Central memory CD4-positive, alpha-beta T cell (primary cell): ENCODE measurements at regions not wholly inside any gene's neighbourhood (a gene's known extent, or its start where the extent isn't known, plus 50 kb on each side); places are given as distances from the start of the nearest gene placed in this dataset.

Source experiments
- DNase-seq: peaks from one replicate; pipeline ENCODE4 v3.0.0; 2022

GRCh38 chr17:70230850-70231640, 61.7 kb downstream of the KCNJ2 start:
- DNase-seq = no peak

DNA sequence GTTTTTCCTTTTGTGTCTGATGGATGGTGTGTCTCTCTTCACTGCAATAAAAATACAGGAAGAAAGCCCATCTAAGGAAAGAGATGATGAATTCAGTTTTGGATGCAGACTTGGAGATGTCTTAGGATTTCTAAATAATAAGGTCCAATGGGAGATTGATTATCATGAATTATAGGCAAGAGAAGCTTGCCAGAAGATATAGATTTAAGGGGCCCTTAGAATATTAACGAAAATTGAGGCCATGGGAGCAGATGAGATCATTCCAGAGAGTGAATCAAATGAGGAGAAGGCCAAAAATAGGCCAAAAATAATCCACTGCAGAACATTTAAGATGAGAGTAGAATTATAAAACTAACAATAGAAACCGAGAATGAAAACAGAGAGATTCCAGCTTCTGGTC, 63.1 kb downstream of the KCNJ2 start:
- no peak for DNase-seq

DNA sequence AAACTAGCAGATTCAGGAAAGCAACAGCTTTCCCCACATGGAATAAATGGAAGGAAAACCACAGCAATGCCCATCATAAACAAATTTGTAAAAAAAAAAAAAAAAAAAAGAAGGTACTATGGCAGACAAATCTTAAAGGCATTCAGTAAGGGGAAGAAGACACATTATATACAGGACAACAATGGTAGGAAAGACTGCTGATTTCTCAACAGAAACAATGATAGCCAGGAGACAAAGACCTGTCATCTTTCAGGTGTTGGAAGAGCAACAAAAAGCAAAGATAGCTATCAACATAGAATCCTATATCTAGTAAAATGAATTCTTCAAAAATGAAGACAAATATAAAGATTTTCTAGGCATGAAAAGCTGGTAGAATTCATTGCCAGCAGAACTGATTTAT, 65.9 kb downstream of the KCNJ2 start:
- no peak for DNase-seq

GRCh38 chr17:70238228-70238627, 68.9 kb downstream of the KCNJ2 start:
- DNase-seq = no peak

- no peak for DNase-seq
Observed at GRCh38 chr17:70238646-70239045, 69.3 kb downstream of the KCNJ2 start.

DNA sequence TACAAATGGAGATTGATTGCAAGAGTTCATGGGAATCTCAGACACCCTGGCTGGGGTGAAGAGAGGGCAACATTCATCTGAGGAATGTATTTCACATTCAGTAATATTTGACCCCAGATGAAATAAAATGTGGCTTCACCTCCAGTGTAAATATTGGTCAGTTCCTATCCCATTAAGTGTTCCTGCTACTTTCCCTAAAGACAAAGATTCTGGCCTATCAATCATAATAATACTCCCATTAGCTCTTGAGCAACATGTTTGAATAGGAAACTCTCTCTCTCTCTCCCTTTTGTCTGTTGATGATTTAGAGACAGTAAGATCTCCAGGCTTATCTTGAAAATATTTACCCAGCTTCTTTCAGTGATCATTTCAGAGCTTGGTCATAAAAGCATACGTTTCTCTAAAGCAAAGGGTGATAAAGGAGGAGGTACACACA, 70.1 kb downstream of the KCNJ2 start:
- DNase-seq = no peak

DNA sequence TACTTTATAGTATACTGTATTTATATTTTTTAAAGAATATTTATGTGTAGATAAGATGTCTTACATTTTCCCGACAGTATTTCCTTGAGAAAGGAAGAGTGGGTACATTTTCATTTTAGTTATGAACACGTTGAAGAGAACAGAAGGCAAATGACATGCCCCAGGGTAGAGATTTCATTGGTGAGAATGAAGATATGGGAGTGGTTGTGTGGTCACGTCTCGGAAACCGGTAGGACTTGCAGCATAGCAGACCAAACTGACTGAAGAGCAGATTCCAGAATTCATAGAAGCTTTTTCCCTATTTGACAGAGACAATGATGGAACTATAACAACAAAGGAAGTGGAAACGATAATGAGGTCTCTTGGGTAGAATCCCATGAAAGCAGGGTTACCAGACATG, 71.7 kb downstream of the KCNJ2 start:
- no peak for DNase-seq

GRCh38 chr17:70242781-70243437, 73.6 kb downstream of the KCNJ2 start:
- no peak for DNase-seq

DNA sequence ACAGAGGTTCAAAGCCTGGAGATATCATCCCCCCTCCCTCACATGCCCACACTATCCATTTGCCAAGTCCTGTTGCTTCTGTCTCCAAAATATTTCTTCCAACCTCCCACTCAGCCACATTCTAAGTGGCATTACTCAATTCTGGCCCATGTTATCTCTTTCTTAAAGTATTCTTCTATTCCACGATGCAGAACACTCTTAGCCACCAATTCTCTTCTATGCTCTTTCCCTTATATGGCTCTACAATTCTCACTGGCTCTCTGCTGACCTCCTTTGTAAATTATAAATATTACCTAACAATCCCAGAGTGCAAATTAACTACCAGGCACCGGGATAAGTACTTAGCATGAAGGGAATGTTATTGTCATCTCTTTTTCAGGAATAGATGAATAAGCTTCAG, 82.4 kb downstream of the KCNJ2 start:
- DNase-seq = no peak

DNA sequence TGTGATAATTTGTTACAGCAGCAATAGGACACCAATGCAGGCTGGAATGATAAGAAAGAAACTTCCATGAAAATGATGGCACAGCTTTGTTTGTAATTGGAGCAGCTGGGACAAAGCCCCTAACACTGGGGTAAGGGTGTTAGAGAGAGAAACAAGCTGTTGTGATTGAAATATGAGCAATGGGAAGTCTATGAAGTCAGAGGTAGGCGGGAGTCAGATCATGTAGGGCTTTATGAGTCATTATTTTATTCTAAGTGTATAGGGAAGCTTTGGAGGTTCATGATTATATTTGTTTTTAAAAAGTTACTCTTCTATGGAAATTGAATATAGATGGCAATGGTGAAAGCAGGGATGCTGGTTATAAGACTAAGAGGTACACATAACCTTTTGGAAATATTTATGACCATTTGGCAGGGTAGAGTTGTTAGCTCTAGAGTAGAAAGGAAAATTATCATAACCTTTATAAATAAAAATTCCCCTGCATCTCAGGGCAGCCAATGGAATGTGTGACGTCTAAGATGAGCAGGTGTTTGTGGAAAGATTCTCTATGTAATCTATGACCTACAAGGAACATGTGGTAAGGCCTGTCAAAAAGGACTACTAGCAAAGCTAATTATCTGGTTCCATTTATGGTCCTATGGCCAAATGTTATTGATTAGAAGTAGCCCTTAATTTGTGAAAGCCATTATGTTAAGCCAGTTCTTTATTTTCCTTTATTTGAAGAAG, 85.6 kb downstream of the KCNJ2 start:
- no peak for DNase-seq

GRCh38 chr17:70256751-70257150, 87.4 kb downstream of the KCNJ2 start:
- no peak for DNase-seq

DNA sequence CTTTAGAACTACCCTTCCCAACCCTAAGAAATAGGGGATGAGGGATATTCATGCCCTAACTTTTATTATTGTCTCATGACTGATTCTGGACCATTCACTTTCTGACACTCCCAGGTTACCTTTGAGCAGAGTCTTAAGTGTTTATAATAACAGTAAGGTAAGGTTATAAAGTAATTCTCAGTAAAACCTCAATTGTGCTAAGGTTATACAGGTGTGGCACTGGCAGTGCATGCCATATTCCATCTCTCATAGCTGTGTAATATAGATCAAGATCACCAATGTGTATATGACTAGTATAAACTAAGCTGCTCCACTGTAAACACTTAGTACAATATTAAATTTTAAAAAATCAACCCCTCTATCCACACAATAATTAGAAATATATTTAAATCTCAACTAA, 89.1 kb downstream of the KCNJ2 start:
- DNase-seq = no peak

DNA sequence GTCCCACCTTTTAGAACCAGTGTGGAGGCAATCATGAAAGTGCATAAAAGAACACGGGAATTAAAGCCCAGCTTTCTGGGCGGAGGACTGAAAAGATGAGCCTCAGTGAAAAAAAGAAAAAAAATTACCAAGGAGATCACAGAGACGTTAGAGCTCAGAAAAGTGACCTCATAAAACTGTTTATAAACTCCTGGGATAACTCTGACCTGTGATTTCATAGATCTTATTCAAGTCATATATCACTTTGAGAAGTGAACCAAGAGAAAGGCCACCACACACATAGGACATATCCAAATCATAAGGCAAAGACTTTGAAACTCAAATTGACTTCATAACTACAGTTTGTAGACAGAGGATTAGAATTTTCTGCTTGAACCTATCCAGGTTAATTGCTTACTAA, 90.1 kb downstream of the KCNJ2 start:
- DNase-seq = no peak

DNA sequence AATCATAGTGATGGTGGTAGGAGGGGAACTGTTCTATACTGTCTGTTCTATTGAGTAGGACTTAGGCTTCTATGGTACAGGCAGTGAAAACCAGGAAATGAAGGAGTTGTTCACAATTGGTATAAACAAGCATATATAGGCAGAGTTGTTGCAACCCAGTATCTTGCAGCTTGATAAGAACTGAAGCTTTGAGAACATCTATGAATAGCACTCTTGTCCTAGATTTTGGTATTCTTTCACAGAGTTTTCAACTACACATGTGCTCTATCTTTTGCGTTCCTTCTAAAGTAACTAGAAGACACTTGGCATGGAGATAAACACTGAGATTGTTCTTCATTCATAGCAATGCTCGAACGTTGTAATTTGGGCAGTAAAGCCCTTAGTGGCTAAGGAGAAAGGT, 91.8 kb downstream of the KCNJ2 start:
- DNase-seq = no peak

DNA sequence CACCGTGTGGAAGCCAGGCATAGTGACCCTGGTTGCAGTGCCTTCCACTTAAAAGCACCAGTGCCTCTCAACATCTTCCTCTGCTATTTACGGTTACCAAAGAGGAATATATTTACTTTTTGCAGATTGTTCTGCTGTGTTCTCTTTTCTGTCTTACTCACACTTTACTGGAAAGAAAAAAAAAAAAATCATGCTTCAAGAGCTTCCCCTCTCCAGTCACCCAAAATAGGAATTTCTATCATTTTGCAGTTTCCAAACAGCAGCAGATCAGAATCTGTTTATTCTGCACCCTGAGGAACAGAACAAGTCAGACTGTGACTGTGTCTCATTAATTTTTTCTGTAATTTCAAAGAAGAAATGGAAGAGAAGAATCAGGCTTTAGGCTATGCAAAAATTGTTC, 96.1 kb downstream of the KCNJ2 start:
- DNase-seq = no peak

DNA sequence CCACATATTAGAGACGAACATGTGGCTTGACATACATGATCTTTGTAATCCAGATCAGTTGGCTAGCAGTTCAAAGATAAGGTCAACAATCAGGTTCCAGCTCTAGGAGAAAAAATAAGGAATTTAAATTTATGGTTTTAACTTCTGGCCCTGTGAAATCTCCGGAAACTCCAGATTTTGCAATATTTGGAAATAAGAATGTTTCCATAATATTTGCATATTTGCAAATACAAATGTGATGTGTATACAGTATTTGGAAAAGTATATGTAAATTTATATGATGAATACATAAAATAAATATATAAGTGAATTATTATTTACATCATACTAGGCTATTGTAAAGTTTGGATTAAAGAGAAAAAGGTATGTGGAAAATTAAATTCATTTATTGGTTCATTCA, 97.1 kb downstream of the KCNJ2 start:
- no peak for DNase-seq

DNA sequence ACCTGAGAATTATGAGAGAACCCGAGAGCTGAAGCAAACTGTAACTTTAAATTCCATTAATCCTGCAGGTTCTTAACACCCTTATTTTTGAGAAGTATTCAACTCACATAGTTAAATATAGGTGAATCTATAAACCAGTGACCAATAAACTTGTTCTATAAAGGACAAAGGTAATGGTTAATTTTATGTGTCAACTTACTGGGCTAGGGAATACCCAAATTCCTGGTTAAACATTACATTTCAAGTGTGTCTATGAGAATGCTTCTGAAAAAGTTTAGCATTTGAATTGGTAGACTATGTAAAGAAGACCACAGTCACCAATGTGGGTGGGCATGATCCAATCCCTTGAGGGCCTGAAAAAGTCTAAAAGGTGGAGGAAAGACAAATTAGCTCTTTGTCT, 99.1 kb downstream of the KCNJ2 start:
- no peak for DNase-seq

DNA sequence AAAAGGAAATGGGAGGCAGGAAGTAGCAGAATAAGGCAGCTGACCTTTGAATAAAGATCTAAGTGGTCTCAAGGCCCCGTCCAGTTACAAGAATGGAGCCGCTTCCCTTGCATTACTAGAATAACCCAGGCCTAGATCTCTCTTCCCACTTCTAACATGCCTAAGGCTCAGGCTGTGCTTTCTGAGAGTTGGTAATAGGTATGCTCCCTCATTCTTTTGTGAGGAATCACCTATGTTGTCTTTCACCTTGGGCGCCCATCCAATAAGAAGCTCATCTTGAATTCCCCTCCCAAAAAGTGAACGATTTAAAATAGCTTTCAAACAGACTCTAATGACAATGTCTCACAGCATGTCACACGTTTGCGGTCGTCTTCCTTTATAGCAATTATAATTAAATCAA, 101.2 kb downstream of the KCNJ2 start:
- DNase-seq = no peak

DNA sequence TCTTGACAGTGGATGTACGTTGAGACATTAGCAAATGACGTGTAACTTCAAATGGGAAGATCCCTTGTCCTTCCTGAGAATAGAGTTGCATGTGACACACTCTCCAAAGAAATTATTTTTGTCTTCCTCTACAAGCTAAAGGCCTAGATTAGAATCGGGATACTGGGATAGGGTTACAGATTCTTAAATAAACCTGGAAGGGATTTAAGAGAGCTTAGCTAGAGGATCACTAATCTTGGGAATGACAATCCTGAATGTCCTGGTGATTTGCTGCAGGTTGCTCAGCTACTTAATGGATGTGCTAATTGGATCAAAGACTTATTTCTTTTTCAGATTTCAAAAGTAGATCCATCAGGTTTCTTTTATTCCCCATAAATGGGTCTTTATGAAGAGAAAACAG, 101.9 kb downstream of the KCNJ2 start:
- DNase-seq = no peak

DNA sequence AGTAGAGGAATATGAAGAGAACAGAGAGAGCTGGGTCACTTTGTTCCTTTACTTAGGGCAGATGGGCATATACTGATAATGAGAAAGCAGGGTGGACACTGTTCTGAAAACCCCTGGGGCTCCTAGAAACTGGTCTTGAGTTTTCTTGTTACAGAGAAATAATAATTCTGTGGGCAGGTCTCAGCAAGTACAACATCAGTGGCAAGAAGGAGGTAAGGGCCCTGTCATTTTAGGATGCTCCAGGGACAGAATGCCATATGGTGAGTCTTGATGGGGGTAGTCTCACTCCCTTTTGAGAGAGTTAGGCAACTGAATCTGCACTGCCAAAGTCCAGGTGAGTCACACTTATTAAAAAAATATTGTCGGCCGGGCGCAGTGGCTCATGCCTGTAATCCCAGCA, 102.3 kb downstream of the KCNJ2 start:
- DNase-seq = no peak

- no peak for DNase-seq
Observed at GRCh38 chr17:70274255-70274654, 104.9 kb downstream of the KCNJ2 start.

- no peak for DNase-seq
Observed at GRCh38 chr17:70276906-70277305, 107.6 kb downstream of the KCNJ2 start.

DNA sequence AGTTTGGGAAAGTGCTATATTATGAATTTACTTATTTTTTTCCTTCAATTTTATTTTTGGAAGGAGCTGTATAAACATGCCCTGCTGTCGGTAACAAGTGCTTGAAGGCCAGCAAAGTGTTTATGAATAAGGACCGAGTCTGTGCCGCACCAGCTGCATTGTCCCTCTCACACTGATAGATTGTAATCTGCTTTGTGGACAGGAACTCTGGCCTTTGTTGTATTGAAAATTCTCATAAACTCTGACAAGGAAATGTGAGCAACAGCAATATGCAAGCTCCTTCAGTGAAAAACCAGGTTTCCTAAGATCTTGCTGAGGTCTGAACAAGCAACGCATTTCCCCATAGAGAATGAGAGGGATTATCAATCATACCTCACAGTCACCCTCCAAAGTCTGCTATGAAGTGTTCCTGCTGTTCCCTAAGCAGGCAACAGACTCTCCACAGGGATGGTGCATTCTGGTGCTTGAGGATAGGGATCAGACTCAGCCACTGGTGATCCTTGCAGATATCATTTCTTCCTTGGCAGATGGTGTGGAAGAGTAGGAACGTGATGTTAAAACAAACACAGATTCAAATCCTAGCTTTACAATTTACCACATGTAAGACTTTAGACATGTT, 109.6 kb downstream of the KCNJ2 start:
- no peak for DNase-seq

DNA sequence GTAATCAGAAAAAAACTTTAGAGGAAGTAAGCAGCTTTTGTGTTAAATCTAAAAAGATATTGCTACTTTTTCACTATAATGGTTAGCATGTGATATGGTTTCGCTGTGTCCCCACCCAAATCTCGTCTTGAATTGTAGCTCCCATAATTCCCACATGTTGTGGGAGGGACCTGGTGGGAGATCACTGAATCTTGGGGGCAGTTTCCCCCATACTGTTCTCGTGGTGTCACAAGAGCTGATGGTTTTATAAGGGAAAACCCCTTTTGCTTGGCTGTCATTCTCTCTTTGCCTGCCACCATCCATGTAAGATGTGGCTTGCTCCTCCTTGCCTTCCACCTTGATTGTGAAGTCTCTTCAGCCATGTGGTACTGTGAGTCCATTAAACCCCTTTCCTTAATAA, 117.1 kb downstream of the KCNJ2 start:
- no peak for DNase-seq
